ENCODE measurements at regions not wholly inside any gene's neighbourhood (a gene's known extent, or its start where the extent isn't known, plus 50 kb on each side); places are given as distances from the start of the nearest gene placed in this dataset.

DNA sequence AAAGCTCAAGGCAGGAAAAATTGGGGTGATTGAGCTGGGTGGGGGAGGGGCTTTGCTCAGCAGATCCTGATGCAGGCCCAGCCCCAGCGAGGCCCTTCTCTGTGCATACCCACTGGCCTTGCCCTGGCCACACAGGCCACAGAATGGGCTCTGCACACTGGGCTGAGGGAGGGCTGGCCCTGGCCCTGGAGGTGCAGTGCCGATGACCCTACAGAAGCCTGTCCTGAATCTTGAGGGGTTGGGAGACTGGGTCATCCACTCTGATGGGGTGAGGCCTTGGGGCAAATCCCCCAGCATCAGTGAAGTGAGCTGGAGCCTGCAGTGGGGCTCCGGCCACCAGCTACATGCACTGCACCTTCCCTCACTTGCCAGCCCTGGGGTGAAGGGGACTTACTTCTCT is 153.1 kb downstream of the URI1 start:
- TF ChIP-seq, protein P1, sequence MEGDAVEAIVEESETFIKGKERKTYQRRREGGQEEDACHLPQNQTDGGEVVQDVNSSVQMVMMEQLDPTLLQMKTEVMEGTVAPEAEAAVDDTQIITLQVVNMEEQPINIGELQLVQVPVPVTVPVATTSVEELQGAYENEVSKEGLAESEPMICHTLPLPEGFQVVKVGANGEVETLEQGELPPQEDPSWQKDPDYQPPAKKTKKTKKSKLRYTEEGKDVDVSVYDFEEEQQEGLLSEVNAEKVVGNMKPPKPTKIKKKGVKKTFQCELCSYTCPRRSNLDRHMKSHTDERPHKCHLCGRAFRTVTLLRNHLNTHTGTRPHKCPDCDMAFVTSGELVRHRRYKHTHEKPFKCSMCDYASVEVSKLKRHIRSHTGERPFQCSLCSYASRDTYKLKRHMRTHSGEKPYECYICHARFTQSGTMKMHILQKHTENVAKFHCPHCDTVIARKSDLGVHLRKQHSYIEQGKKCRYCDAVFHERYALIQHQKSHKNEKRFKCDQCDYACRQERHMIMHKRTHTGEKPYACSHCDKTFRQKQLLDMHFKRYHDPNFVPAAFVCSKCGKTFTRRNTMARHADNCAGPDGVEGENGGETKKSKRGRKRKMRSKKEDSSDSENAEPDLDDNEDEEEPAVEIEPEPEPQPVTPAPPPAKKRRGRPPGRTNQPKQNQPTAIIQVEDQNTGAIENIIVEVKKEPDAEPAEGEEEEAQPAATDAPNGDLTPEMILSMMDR (IDR thresholded peaks at IDR 0.05; ENCODE audit: control extremely low read depth, extremely low read depth): no peak
- no peaks in the 10 kb centered on the region for H3K9me3 ChIP-seq (ENCODE audit: control insufficient read depth in 4 of 4, insufficient read depth in 3 of 4, low read length in 3 of 4)
- no peak overlapping the region for H3K27ac ChIP-seq (ENCODE audit: low read depth in 1 of 2, low read length in 1 of 2)
- H3K9ac ChIP-seq (ENCODE audit: insufficient read depth in 1 of 2, low read length in 2 of 2): no peak overlapping the region
- WGBS, 2 donors: 90% methylated on average over 3 of the region's 3 CpGs
- no peaks in the 10 kb centered on the region for H3K36me3 ChIP-seq (ENCODE audit: control insufficient read depth in 4 of 4, insufficient read depth in 4 of 4, low read length in 4 of 4)
- ATAC-seq (ENCODE audit: insufficient read depth, low FRiP score) (no peak), DNase-seq (no peak)
- no peak overlapping the region for H3K4me3 ChIP-seq
- H3K4me1 ChIP-seq (ENCODE audit: control insufficient read depth in 5 of 5, insufficient read depth in 5 of 5, low read length in 5 of 5): no peaks in the 10 kb centered on the region
- no peaks in the 10 kb centered on the region for H3K27me3 ChIP-seq (ENCODE audit: control insufficient read depth in 3 of 3, insufficient read depth in 3 of 3, low read length in 2 of 3)

DNA sequence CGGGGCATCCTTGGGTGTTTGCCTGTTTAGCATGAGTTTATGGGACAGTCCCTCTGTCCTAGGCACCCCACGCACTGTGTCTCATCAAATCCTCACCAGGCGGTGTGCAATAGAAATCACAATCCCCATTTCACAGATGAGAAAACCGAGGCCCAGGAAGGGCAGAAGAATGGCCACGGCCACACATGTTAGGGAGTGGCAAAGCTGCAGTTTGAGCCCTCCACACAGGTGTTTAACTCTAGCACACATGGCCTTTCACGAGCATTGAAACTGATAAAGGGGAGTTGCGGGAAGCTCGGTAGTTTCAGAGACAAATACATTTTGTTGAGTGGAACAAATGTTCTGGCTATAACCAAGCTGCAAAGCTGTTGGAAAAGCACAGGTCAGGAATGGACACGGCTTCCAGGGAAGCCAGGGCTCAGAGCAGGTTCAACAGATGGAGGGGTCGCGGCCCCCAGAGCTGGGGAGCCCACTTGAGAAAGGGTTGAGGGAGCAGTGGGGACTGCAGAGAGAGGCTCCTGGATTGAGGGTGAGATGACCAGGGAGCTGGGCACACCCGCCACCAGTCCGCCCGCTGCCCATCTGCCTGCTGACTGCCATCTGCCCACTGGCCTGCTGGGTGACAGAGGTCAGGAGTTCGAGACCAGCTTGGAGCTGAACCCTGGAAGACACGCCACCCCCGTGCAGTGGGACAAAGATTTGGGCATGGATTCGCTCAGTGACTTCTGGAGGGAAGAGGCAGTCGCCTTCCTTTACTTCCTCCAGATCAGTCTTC is 154.7 kb downstream of the URI1 start:
- WGBS, 2 donors: 87 to 91% methylated on average over 18 to 19 of the region's 19 CpGs
- no peak for ATAC-seq (ENCODE audit: insufficient read depth, low FRiP score)
- no peak for DNase-seq

DNA sequence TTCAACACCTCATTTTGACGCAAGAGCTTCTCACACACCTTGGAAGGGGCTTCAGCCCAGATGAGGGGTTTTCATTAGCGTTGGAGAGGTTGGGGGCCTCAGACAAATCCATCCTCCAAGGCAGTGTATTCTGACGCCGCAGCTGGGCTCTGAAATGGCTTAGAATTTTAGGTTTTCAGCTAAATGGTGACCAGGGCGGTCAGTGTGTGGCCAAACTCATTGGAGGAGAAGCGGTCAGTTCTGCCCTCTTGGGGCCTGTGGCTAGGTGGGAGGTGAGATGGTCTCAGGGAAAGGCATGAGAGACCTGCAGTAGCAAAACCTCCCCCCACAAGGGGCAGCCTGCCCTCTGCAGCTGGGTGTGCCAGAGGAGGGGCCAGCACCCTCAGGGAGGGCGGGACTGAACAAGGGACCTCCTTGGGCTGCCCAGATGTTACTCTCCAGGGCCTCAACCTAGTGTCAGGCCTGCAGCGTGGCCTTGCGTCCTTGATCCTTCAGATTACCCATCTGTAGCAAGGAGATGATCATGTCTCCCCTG is 155.8 kb downstream of the URI1 start:
- DNase-seq (no peak), ATAC-seq (ENCODE audit: insufficient read depth, low FRiP score) (no peak)
- 91 to 95% methylated on average over 9 of the region's 9 CpGs for WGBS, 2 donors
- Histone ChIP-seq H3K27me3 (ENCODE audit: control insufficient read depth in 3 of 3, insufficient read depth in 3 of 3, low read length in 2 of 3) (no peaks in the 10 kb centered on the region), H3K9ac (ENCODE audit: insufficient read depth in 1 of 2, low read length in 2 of 2) (no peak overlapping the region), H3K36me3 (ENCODE audit: control insufficient read depth in 4 of 4, insufficient read depth in 4 of 4, low read length in 4 of 4) (no peaks in the 10 kb centered on the region), H3K4me1 (ENCODE audit: control insufficient read depth in 5 of 5, insufficient read depth in 5 of 5, low read length in 5 of 5) (no peaks in the 10 kb centered on the region), H3K4me3 (no peak overlapping the region), H3K9me3 (ENCODE audit: control insufficient read depth in 4 of 4, insufficient read depth in 3 of 4, low read length in 3 of 4) (peaks cover 0 to 3% (median 0%) of the 10 kb centered on the region in 4 donors), H3K27ac (ENCODE audit: low read depth in 1 of 2, low read length in 1 of 2) (no peak overlapping the region)
- TF ChIP-seq, protein P1 (IDR thresholded peaks at IDR 0.05; ENCODE audit: control extremely low read depth, extremely low read depth): no peak

More for the DNA sequence above, 154.7 kb downstream of the URI1 start:
- Histone ChIP-seq H3K27ac (ENCODE audit: low read depth in 1 of 2, low read length in 1 of 2) (no peak overlapping the region), H3K9me3 (ENCODE audit: control insufficient read depth in 4 of 4, insufficient read depth in 3 of 4, low read length in 3 of 4) (no peaks in the 10 kb centered on the region), H3K4me1 (ENCODE audit: control insufficient read depth in 5 of 5, insufficient read depth in 5 of 5, low read length in 5 of 5) (no peaks in the 10 kb centered on the region), H3K4me3 (no peak overlapping the region), H3K9ac (ENCODE audit: insufficient read depth in 1 of 2, low read length in 2 of 2) (no peak overlapping the region), H3K27me3 (ENCODE audit: control insufficient read depth in 3 of 3, insufficient read depth in 3 of 3, low read length in 2 of 3) (no peaks in the 10 kb centered on the region), H3K36me3 (ENCODE audit: control insufficient read depth in 4 of 4, insufficient read depth in 4 of 4, low read length in 4 of 4) (no peaks in the 10 kb centered on the region)
- TF ChIP-seq, protein P1 (IDR thresholded peaks at IDR 0.05; ENCODE audit: control extremely low read depth, extremely low read depth): no peak
